ENCODE measurements at regions not wholly inside any gene's neighbourhood (a gene's known extent, or its start where the extent isn't known, plus 50 kb on each side); places are given as distances from the start of the nearest gene placed in this dataset.
"Not testable (repeated sequence)": the region's sequence is repeated elsewhere in the genome, so short reads cannot be mapped to it uniquely, and the experiment has no call there.

DNA sequence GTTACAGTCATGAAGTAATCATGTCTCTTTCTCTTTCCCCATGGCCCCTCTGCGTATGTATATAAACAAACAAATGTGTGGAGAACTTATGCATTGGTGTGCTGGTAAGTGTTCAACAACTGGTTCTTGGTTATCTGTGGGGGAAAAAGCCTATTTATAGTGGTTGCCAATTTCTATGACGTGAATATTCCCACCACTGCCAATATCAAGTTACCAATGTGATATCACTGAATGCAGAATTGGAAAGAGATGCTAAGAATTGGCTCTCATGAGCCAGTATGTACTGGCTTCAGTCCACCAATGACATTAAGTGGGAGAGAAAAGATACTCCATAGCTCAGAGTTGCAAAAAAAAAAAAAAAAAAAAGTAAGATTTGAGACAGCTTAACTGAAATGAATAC lies 399.7 kb downstream of the REEP3 start:
- no peak for DNase-seq (ENCODE audit: low spot score)

GRCh38 chr10:63921908-63922467 lies 400.8 kb downstream of the REEP3 start:
- no peak for DNase-seq (ENCODE audit: low spot score)

GRCh38 chr10:63922468-63923284 lies 401.5 kb downstream of the REEP3 start:
- DNase-seq (ENCODE audit: low spot score), result no peak

GRCh38 chr10:63929831-63930467 lies 408.7 kb downstream of the REEP3 start:
- DNase-seq (ENCODE audit: low spot score), result no peak

GRCh38 chr10:63930584-63930983 lies 409.4 kb downstream of the REEP3 start:
- no peak for DNase-seq (ENCODE audit: low spot score)

DNA sequence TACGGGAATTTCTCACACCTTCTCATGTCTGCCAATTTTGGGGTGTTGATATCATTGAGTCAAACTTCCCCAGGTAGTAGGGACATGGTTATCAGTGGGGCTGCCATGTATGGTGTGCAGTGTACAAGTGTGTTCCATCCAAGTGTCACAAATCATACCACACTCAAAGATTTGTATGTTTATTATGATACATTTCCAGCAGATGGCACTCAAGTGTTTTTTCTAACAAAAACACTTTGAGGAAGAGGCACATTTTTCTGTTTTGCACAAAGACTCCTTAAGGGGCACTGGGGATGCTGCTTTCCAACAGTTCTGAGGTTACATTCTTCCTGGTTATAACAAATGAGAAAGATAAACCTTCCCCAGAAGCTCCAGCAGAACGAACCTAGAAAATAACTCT lies 414.5 kb downstream of the REEP3 start:
- no peak for DNase-seq (ENCODE audit: low spot score)

- no peak for DNase-seq (ENCODE audit: low spot score)
Measured at GRCh38 chr10:63940277-63940922, 419.2 kb downstream of the REEP3 start.

- DNase-seq (ENCODE audit: low spot score), result no peak
Measured at GRCh38 chr10:63964406-63964805, 443.2 kb downstream of the REEP3 start.

GRCh38 chr10:63965846-63966245 lies 444.6 kb downstream of the REEP3 start:
- DNase-seq (ENCODE audit: low spot score), result no peak

GRCh38 chr10:63972949-63973827 lies 452.0 kb downstream of the REEP3 start:
- no peak for DNase-seq (ENCODE audit: low spot score)

- DNase-seq (ENCODE audit: low spot score), result no peak
Measured at GRCh38 chr10:63976538-63976937, 455.3 kb downstream of the REEP3 start.

DNA sequence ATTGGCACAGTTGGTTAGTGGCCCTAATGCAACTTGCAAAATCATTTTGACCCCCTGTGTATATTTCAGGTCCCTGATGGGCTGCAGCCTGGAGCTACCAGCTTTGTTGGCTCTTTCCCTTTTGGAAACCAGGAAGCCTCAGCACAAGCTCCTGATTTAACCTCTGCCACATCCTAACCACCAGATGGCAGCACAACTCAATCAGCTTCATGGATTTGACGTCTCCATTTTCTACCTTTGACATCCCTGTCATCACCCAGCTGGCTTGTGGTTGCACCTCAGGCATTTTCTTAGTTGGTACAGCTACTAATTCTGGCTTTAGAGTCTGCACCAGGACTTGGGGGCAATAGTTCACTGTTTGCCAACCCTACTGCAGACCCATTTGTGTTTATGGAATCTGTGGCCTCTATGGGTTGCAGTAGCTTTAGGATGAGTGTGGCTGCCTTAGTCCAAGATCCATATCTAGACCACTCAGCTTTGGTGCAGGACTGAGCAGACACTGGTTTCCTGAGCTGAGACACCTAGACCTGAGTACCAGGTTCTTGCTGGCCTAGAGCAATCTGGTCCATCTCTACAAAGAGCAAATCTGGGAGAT lies 456.2 kb downstream of the REEP3 start:
- DNase-seq (ENCODE audit: low spot score), result no peak

GRCh38 chr10:63980870-63981269 lies 459.7 kb downstream of the REEP3 start:
- not testable (repeated sequence) for DNase-seq (ENCODE audit: low spot score)

DNA sequence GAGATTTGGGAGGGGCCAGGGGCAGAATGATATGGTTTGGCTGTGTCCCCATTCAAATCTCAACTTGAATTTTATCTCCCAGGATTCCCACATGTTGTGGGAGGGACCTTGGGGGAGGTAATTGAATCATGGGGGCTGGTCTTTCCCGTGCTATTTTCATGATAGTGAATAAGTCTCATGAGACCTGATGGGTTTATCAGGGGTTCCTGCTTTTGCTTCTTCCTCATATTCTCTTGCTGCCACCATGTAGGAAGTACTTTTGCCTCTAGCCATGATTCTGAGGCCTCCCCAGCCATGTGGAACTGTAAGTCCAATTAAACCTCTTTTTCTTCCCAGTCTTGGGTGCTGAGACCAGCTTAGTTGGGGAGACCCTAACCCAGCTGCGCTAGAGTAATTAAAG lies 462.9 kb downstream of the REEP3 start:
- not testable (repeated sequence) for DNase-seq (ENCODE audit: low spot score)

DNA sequence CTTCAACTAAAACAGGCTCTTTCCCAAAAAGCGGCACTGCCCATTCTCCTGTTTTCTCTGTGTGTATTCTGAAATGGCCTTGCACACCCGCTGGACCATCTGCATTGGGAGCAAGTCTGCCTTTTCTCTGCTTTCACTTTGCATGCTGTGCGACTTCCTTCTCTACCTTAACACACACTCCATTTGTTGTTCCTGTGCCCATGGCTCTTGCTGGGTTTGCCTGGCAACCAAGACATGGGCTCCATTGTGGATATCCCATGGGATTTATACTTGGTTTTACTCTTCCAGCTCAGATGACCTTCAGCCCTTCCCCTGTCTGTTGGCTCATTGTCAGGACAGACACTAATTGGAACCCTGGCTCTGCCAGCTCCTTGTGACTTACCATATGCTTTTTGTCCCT lies 465.3 kb downstream of the REEP3 start:
- DNase-seq (ENCODE audit: low spot score), result no peak

DNA sequence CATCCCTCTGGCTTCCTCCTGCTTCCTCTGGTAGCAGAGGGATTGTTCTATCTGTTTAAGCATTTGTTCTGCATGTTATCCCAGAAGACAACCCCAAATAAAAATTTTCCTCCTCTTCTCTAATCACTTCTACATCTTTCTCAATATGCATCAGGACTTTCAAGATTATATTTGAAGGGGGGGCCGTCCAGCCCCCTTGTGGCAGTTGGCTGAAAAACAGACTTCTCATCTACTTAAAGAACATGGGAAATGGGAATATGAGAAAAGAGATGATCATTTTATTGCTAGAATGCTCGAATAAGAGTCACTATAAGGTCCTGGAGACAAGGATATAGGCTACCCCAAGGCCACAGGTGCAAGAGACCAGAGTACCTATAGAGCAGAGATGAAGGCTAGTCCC lies 466.0 kb downstream of the REEP3 start:
- DNase-seq (ENCODE audit: low spot score), result no peak

DNA sequence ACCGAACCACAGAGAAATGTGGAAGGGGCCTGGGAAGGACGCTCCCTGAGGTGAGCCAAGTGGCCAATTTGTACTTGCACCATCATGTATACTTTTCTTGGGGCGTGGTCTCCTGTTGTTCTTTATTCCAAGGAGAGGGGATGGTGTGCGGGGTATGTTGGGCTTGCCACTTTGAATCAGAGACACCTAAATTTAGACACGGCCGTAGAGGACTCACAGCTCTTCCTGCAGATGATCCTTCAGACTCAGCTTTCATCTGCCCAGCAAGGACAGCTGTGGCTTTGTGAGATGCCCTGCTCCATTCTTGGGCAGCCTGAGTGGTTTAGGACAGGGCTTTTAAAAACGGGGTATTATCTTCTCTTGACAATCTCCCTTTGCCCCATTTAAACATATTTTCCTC lies 473.2 kb downstream of the REEP3 start:
- no peak for DNase-seq (ENCODE audit: low spot score)

- no peak for DNase-seq (ENCODE audit: low spot score)
Measured at GRCh38 chr10:64007157-64007556, 486.0 kb downstream of the REEP3 start.

DNA sequence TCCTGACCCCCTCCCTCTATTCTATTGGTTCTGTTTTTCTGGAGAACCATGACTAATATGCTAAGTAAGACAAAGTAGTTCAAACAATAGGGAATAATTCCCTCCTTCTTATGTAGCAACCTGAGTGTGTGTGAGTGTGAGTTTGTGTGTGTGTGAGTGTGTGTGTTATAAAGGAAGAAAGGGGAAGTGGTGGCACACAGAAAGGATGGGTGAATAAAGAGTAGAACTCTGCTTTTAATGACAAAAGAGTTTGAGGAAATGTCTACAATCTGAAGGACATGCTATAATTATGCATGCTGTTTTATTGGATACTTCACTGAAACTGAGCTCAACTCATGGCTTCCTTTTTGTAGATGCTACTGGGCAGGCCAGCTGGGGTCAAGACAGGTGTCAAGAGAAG lies 489.5 kb downstream of the REEP3 start:
- DNase-seq (ENCODE audit: low spot score), result no peak

GRCh38 chr10:64011912-64012714 lies 490.9 kb downstream of the REEP3 start:
- no peak for DNase-seq (ENCODE audit: low spot score)

DNA sequence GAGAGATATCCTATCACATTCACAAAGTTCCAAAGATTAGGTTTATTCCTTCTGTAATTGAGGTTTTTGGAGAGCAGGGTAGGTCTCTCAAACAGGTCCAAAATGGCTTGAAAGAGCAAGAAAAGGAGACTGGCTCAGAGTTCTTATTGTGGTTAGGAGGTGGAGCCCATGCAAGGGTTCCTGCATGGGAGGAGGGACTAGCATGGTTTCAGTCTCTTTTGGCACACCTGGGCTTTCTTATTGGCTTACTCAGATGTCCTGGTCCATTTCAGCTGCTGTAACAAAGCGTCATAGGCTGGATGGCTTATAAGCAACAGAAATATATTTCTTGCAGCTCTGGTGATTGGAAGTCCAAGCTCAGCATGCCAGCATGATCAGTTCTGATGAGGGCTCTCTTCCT lies 493.1 kb downstream of the REEP3 start:
- no peak for DNase-seq (ENCODE audit: low spot score)

Measured in CD4-positive, alpha-beta T cell treated with Interleukin-2 at 100 ng/mL for 4 hours (primary cell).